Stimulated activated CD8-positive, alpha-beta memory T cell treated with anti-CD3 and anti-CD28 coated beads, Interleukin-4, amount 100 ng/mL, for 1 hour (primary cell): ENCODE measurements at regions not wholly inside any gene's neighbourhood (a gene's known extent, or its start where the extent isn't known, plus 50 kb on each side); places are given as distances from the start of the nearest gene placed in this dataset.

Experiments
- DNase-seq, 2 donors: peaks; one replicate each; pipeline ENCODE4 v3.0.0-alpha.2; 2020; ENCODE audit warnings: low read depth in 2 of 2, low spot score in 1 of 2

GRCh38 chr4:178258603-178259002 is 816.4 kb upstream of the AGA start:
- no peak for DNase-seq

- no peak for DNase-seq
Observed at GRCh38 chr4:178259566-178259965, 817.3 kb upstream of the AGA start.

GRCh38 chr4:178264001-178264400 is 821.8 kb upstream of the AGA start:
- DNase-seq, result no peak

GRCh38 chr4:178271386-178271785 is 829.1 kb upstream of the AGA start:
- DNase-seq, result no peak

- DNase-seq, result no peak
Observed at GRCh38 chr4:178273168-178273567, 830.9 kb upstream of the AGA start.

GRCh38 chr4:178275671-178276360 is 833.6 kb upstream of the AGA start:
- no peak for DNase-seq

- DNase-seq, result no peak
Observed at GRCh38 chr4:178280362-178280761, 838.1 kb upstream of the AGA start.

GRCh38 chr4:178288462-178288861 is 846.2 kb upstream of the AGA start:
- no peak for DNase-seq

- DNase-seq, result no peak
Observed at GRCh38 chr4:178293601-178294000, 851.4 kb upstream of the AGA start.

GRCh38 chr4:178296669-178297068 is 854.4 kb upstream of the AGA start:
- DNase-seq, result no peak

- no peak for DNase-seq
Observed at GRCh38 chr4:178306565-178306964, 864.3 kb upstream of the AGA start.

- DNase-seq, result no peak
Observed at GRCh38 chr4:178309890-178310289, 867.7 kb upstream of the AGA start.

GRCh38 chr4:178311997-178312396 is 869.8 kb upstream of the AGA start:
- no peak for DNase-seq

- DNase-seq, result no peak
Observed at GRCh38 chr4:178314287-178314686, 872.0 kb upstream of the AGA start.

GRCh38 chr4:178316211-178316610 is 874.0 kb upstream of the AGA start:
- DNase-seq, result no peak

- DNase-seq, result no peak
Observed at GRCh38 chr4:178320003-178320402, 877.8 kb upstream of the AGA start.

- DNase-seq, result no peak
Observed at GRCh38 chr4:178322524-178323183, 880.4 kb upstream of the AGA start.

- DNase-seq, result no peak
Observed at GRCh38 chr4:178329226-178329872, 887.1 kb upstream of the AGA start.

- no peak for DNase-seq
Observed at GRCh38 chr4:178333355-178333754, 891.1 kb upstream of the AGA start.

GRCh38 chr4:178339769-178340168 is 897.5 kb upstream of the AGA start:
- DNase-seq, result no peak

- DNase-seq, result no peak
Observed at GRCh38 chr4:178340468-178340867, 898.2 kb upstream of the AGA start.

GRCh38 chr4:178344096-178344495 is 901.9 kb upstream of the AGA start:
- no peak for DNase-seq
